ENCODE measurements at regions not wholly inside any gene's neighbourhood (a gene's known extent, or its start where the extent isn't known, plus 50 kb on each side); places are given as distances from the start of the nearest gene placed in this dataset.
"Not testable (repeated sequence)": the region's sequence is repeated elsewhere in the genome, so short reads cannot be mapped to it uniquely, and the experiment has no call there.

DNA sequence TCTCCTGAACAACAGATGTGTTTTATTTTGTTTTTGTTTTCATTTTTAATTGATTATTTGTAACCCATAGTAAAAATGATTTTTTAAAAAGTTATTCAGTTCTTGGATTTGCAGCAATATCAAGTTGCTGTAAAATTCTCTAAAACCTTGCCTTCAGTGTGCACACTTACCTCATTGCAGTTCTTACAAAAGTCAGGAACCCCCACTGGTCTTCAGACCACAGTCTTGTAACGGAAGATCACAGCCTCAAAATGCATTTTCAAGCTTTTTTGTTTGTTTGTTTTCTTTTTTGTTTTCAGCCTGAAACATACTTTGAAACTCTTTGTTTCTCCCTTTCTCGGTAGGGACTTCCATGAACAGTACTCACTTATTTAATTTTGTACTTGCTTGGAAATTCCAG, 1012.8 kb upstream of the GYPC start:
- DNase-seq: no peak

DNA sequence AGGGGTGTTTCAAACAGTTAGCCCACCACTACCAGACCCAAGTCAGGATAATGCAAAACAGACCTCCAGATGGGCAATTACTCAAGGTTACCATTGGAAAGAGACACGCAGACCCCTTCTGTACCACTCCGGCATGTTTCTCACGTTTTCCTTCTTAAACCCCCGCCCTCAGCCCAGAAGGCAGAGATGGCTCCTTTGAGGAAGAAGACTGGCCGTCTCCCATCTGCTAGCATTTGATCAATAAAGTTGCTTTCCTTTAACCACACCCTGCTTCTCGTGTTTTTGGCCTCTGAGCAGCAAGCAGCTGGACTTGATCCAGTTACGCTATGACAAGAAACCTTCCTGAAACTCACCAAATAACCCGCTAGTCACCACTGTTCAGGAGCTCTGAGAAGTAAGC, 1012.4 kb upstream of the GYPC start:
- no peak for DNase-seq

DNA sequence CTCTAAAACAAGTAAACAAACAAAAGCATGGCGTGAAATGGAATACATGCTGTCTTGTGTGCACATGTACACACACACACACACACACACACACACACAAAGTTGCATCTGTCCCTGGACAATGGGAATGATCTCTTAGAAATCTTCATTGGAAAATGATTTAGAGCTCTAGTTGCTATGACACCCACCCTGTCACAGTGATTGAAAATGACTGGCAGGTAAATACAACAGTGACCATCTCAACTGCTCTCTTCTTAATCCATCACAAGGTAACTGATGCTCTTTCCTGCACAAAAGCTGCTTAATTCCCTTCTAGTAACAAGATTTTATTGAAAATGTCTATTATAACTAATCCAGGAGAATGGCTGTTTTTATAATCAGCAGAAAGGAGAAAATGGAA, 1011.7 kb upstream of the GYPC start:
- DNase-seq: no peak

DNA sequence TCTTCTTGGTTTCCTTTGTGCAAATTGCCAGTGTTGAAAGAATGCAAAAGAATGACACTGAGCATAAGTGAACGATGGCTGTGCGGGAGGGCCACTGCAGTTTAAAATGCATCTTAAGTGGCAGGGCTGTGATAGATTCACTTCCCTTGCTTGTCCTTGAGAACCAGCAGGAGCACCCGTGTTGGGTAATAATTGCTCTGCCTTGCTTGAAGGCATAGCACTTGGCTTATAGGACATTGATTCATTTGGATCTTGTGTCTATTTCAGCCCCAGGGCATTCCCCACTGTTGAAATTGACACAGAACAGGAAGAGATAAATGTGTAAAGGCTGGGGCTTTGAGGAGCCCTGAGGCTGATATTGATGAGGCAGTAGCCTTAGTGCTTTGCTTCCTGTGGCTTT, 1003.7 kb upstream of the GYPC start:
- DNase-seq: no peak

DNA sequence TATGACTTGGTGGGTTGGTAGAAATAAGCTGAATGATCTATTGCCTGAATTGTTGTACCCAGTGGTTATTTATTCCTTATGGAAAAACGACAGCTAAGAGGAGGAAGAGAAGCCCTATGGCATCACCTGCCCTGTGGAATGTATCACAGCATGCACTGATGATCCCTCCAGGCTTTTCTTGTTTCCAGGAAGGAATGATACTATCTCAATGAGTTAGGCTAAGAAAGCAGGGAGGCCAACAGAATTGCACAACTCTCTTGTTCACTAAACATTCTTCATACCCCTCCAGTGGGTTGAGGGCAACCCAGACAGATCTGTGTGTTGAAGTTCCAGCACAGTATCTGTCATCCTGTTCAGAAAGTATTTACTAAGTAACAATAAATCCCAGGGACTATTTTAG, 1001.7 kb upstream of the GYPC start:
- DNase-seq: no peak

DNA sequence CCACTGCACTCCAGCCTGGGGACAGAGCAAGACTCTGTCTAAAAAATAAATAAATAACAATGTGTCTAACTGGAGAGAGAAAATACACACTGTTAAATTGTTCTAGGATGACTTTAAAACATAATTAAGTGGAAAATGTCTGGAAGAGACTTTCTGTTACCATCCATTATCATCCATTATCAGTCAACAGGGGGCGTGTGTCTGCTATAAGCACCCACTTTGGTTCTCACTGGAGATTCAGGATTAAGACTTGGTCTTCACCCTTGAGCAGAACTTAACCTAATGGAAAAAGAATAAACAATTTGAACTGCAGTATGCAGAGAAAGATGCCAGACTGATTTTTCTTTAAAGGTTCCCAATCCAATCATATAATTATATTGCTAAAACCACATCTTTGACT, 999.8 kb upstream of the GYPC start:
- no peak for DNase-seq

DNA sequence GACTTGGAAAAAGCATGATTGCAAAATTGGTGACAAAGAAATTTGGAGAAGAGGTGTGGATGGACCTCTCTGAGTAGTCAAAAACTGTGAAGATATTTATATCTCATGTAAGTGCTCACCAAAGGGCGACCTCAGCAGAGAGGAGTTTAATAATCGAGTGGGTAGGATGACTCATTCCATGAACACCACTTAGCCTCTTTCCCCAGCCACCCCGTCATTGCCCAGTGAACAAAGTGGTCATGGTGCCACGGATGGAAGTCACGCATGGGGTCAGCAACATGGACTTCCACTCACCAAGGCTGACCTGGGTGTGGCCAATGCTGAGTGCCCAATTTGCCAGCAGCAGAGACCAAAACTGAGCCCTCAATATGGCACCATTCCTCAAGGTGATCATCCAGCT, 997.4 kb upstream of the GYPC start:
- DNase-seq: no peak

DNA sequence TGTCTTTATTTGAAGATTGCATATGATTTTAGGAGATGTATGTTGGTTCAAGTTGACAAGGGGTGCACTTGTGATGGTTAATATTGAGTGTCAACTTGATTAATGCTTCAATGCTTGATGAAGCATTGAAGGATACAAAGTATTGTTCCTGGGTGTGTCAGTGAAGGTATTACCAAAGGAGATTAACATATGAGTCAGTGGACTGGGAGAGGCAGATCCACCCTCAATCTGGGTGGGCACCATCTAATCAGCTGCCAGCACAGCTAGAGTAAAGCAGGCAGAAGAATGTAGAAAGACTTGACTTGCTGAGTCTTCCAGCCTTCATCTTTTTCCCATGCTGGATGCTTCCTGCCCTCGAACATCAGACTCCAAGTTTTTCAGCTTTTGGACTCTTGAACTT, 995.6 kb upstream of the GYPC start:
- DNase-seq: not testable (repeated sequence)

DNA sequence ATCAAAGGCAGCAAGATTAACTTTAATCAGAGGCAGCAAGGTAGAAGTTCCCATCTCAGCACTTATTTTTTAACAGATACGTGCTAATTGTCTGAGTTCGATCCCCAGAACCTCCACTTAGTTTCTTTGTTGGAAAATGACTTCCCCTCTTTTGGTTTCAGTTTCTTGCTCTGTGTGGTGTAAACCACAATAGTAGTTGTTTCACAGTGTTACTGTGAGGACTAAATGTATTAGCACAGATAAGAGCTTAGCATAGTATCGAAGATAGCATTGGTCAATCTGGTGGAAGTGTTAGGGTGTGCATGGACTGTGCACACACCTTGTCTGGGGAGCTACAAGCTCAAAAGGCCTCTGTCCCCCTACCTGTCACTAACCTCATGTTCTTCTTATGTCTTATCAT, 988.3 kb upstream of the GYPC start:
- DNase-seq: no peak

DNA sequence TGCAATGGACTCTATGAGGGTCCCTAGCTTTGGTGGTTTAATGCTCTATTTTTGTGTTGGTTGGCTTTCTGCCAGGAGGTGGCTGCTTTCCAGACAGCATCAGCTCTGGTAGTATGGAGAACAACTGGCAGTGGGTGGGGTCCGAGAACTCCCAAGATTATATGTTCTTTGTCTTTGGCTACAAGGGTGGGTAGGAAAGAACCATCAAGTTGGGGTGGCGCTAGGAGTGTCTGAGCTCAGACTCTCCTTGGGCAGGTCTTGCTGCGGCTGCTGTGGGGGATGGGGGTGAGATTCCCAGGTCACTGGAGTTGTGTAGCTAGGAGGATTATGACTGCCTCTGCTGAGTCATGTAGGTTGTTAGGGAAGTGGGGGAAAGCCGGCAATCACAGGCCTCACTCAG, 976.1 kb upstream of the GYPC start:
- DNase-seq: no peak

DNA sequence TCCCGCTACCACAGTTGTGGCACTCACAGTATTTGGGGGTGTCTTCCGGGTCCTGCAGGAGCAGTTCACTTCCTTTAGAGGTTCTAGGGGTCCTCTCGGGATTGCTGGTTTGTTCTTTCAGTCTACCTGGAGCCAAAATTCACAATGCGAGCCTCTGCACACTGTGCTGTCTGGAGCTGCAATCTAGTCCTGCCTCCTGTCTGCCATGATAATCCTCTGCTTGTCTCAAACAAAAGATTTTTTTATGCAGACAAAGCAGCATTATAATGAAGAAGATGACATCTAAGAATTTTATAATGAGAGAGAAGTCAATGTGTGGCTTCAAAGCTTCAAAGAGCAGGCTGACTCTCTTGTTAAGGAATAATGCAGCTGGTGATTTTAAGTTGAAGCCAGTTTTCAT, 975.1 kb upstream of the GYPC start:
- DNase-seq: no peak

DNA sequence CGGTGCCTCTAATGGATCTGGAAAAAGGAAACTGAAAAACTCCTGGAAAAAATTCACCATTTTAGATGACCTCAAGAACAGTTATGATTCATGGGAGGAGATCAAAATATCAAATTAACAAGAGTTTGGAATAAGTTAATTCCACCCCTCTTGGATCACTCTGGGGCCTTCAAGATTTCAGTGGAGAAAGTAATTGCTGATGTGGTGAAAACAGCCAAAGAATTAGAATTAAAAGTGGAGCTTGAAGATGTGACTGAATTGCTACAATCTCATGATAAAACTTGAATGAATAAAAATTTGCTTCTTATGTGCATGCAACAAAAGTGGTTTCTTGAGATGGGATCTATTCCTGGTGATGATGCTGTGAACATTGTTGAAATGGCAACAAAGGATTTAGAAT, 974.4 kb upstream of the GYPC start:
- no peak for DNase-seq

DNA sequence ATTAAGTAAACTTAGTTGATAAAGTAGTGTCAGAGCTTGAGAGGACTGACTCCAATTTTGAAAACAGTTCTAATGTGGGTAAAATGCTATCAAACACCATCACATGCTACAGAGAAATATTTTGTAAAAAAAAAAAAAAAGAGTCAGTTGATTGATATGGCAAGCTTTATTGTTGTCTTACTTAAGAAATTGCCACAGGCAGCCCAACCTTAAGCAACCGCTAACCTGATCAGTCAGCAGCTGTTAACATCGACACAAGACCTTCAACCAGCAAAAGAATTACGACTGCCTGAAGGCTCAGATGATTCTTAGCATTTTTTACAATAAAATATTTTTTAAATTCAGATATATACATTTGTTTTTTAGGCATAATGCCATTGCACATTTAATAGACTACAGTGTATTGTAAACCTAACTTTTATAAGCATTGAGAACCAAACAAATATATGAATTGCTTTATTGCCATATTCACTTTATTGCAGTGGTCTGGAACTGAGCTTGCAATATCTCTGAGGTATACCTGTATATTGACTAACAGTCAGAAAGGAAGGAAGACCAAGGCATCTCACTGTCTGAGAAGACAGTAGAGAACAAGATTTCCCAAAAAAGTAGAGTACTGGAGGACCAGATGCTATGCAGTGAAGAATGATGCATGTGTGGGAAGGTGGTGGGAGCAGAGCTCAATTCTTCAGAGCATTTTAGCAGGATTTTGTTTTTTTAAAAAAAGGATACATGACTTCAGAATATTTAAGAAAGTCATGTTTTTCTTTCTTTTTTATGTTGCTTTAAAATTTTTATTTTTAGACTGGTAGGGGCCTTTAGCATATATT, 973.8 kb upstream of the GYPC start:
- no peak for DNase-seq

DNA sequence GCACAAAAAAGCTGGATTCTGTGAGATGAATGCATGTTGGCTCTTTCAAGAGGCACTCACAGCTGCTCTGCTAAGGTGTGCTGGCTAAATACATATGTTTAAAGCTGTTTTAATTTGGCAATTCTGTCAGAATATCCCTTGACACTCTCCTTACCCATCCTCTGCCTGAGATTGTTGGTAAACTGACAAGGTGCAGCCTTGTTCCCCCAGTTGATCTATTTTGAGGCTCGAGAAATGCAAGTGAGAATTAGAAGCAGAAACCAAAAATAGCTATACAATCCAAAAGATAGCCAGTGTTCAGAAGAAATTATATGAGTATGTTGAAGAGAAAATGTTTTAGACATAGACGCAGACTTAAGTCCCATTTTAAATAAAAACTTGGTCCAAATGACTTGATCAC, 971.7 kb upstream of the GYPC start:
- DNase-seq: no peak

DNA sequence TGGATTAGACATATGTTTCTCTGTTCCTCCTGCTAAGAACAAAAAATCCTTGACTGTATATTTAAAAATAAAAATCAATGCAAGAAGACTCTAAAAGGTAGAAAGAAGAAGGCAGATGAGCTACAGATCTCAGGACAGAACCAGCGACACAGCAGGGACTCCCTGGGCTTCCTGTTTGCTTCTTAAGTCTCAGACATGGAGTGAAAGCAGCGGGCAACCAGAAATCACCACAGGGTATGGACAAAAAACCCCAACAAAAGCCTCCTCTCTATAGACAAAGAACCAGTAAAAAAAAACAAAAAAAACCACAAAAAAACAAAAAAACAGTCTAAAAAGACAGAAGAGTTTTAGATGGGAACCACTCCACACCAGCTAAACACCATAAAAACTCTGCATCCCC, 971.0 kb upstream of the GYPC start:
- DNase-seq: no peak

DNA sequence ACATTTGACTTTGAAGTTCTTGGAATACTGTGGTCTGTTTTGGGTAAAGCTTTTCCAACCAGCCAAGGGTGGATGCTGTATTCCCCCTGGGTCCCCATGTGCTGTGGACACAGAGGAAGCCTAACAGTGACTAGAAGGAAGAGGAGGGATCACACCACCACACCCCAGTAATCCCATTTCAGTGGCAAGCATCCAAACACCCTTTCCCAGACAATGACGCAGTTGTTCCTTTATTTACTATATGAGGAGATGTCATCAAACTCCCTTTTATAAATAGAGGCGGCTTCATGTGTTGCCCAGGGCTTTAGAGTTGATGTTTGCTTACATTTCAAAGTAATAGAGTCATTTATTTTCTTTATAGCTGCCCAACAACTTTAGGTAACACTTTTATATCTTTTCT, 959.4 kb upstream of the GYPC start:
- DNase-seq: no peak

DNA sequence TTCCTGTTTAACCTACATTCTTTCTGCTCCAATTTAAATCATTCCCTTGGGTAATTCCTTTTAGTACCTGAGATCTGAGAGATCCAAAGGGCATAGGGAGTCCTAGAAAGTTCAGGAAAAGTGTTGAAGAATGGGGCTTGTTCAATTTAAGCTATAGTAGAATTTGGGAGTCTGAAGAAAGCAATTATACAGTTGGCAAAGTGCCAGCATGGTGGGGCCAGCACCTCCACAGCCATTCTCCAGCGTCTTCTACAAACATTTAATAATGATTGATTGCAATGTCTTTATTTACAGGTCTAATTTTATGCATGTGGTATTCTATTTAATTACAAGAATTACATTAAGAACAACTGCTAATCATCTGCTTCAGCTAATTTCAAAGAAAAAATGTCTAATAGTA, 957.7 kb upstream of the GYPC start:
- no peak for DNase-seq

DNA sequence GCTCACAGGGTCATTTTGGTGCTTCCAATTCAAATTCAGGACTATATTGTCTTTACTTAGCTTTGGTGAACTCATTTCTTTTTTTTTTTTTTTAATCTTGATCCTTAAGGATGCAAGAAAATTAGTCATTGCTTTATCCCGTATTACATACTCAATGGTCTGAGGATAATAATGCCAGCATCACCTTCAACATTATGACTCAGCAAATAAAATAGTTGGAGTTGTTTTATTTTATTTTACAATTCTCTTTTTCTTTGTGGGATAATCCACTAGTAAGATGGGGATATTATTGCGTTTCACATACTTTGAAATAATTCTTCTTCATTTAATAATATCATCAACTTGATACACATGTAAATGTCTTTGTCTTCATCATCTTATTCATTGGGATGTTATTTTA, 954.9 kb upstream of the GYPC start:
- no peak for DNase-seq

DNA sequence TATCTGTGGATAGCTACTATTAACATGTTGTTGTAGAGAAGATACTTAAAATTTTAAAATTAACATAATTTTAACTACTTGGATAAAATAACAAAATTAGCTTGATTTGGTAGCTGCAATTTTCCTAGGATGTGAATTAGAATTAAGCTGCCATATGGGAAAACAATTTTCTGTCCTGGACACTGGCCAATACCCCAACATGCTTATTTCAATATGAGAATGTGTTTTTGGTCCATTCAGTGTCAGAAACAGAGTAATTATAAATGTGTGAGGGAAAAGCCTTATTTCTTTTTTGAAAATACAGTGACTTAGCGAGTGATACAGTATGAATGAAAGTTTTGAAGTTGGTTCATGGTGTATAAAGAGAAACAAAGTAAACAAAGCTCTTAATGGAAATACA, 948.3 kb upstream of the GYPC start:
- DNase-seq: no peak

DNA sequence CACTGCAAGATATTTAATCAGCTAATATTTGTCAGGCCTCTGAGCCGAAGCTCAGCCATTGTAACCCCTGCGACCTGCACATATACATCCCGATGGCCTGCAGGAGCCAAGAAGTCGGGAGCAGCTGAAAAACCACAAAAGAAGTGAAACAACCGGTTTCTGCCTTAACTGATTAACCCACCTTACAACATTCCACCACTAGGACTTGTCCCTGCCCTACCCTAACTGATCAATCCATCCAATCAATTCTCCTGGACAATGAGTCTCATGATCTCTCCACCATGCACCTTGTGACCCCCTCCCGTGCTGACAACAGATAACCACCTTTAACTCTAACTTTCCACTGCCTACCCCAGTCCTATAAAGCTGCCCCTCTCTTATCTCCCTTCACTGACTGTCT, 945.4 kb upstream of the GYPC start:
- DNase-seq: no peak

DNA sequence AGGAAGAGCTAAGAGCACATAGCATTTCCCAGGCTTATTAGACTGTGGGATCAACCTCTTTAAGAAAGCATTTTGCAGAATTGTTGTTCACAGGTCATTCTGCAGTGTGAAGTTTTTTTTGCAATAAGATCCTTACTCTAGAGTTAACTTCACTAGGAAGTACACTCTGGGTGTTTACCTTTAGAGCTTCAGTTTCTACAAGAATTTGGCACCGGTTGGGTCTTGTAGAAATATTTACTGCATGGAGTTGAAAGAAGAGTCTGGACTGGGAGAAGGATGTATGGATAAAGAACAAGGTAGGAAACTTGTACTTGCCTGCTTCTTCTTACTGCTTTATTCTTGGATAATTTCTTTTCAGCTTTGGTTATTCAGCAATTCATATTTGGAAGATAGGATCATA, 944.9 kb upstream of the GYPC start:
- DNase-seq: no peak

DNA sequence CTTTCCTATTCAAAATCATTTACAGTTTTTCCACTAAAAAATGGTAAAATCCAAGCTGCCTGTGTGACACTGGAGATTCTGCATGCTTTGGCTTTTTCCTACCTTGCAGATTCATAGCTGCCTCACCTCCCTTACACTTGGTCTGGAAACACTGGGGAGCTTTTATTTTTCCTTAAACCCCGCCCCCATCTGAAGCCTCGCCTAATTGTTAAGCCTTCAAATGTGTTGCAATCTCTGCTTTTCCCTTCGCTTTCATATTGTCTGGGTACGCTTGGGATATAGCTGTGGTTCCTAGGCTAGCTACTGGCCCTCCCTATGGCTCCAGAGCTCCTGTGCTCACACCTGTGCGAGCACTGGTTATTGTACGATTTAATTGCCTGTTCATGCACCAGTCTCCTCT, 942.4 kb upstream of the GYPC start:
- DNase-seq: no peak

DNA sequence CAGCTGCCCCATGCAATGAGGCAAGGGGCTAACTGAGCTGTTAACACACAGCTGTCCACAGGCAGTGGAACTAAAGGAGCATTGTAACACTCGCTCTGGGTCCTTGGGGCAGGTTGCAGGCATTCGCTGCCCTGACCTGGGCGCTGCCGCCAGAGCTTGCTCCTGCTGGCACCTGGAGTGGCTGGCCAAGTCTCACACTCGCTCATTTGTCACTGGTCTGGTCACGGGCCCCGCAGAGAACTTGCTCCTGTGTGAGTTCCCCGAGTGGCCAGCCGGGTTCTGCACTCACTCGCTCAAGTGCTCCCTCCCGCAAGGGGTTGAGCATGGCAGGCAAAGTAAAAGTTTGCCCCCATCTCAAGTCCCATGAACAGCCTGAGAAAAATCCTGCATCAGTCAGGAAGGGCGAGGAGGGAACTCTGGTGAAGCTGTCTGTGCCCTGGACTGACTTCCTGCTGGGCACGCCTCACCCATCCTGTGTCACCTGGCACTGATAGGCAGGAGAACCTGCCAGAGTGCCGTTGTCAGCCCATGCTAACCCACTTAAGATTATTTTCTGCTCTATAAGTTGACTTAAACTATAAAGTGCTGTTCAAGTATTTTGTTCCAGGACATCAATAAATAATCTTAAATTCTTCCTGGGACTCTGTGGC, 934.8 kb upstream of the GYPC start:
- DNase-seq: no peak

DNA sequence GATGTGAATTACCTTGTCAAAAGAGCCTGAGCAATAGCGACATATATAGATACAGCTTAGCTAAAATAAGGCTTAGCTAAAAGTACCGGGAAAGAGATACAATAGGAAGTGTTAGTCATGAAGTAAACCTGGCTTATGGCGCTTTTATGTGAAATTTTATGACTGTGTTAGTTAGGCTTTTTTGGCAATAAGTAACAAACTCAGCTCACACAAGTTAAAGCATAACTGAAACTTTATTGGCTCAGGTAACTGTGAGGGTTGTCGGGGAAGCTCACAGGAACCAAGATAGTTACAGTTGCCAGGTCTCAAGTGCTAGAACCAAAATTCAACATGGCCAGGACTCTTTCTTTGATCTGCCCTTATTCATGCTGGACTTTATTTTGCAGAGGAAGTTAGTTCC, 925.0 kb upstream of the GYPC start:
- no peak for DNase-seq

DNA sequence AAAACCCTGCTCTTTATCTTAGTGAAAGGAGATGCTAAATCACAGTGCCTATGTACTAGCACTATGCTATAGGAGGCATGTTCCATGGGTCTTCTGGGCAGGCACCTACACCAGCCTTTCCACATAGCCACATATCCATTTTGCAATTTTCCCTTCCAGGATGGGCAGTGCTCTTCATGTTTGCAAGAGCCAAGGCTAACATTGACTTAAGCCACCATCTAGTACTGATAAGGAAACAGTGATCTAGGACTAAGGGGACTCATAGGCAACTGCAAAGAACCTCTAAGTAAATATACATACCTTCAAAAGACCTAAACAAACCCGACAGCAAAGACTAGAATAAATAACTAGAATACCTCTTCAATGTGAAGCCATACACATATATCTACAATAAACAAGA, 919.7 kb upstream of the GYPC start:
- DNase-seq: no peak
